Right lobe of liver (tissue), 6 donors: ENCODE measurements at regions not wholly inside any gene's neighbourhood (a gene's known extent, or its start where the extent isn't known, plus 50 kb on each side); places are given as distances from the start of the nearest gene placed in this dataset.

ENCODE experiments used
- ATAC-seq, 4 donors: fragments of 200-7000 bp; cut with Tn5 transposase; one replicate each; pipeline ENCODE4 v1.9.1; 2020; ENCODE audit warnings: mild to moderate bottlenecking in 4 of 4, moderate library complexity in 4 of 4
- DNase-seq, 3 donors: peaks; one replicate each; pipeline ENCODE4 v3.0.0-alpha.2; 2020
- H3K27ac ChIP-seq, 3 donors: fragments of 200-600 bp; one replicate each; pipeline ENCODE4 v1.8.0; 2022
- H3K27me3 ChIP-seq, 2 donors: fragments of 200-600 bp; one replicate each; pipeline ENCODE4 v1.8.0; 2022
- H3K36me3 ChIP-seq, 4 donors: fragments of 200-600 bp; sonication (generic) in 1 of 4; one replicate each; pipeline versions ENCODE4 v1.5.1 to v1.8.0; 2017 to 2022; ENCODE audit warnings: control low read depth in 1 of 4
- H3K4me1 ChIP-seq, 4 donors: fragments of 200-600 bp; sonication (generic) in 1 of 4; one replicate each; pipeline versions ENCODE4 v1.5.1 to v1.8.0; 2017 to 2022; ENCODE audit warnings: control low read depth in 1 of 4
- H3K4me3 ChIP-seq, 3 donors: fragments of 200-600 bp; one replicate each; pipeline ENCODE4 v1.8.0; 2022
- H3K9me3 ChIP-seq, 4 donors: fragments of 200-600 bp; sonication (generic) in 1 of 4; one replicate each; pipeline versions ENCODE4 v1.5.1 to v1.8.0; 2017 to 2022; ENCODE audit warnings: control low read depth in 1 of 4
- POLR2A ChIP-seq: fragments of 450-650 bp; IDR thresholded peaks from one replicate; pipeline ENCODE4 v1.6.1; 2017; ENCODE audit warnings: antibody characterized with exemption, mild to moderate bottlenecking
- WGBS: methylation state at CpG from one replicate; pipeline ENCODE4 v1.1.6; 2018; ENCODE audit warnings: low coverage, low lambda C conversion rate; ENCODE audit not compliant: insufficient coverage; ENCODE audit errors: missing lambda C conversion rate; 5-methylcytosine and 5-hydroxymethylcytosine counted together
- intact Hi-C, 2 donors: fragments of 100-400 bp; cut with DNase I; formaldehyde crosslinking; loops; one replicate each; pipeline versions ENCODE4 v1.11.2 to v1.14.1; 2022
- TF ChIP-seq, protein P1 (sequence below), 4 donors: fragments of 200-600 bp in 3 of 4; fragments of 450-650 bp in 1 of 4; IDR thresholded peaks; one replicate each; pipeline versions ENCODE4 v1.5.1 to v1.8.0; 2016 to 2022; ENCODE audit warnings: antibody characterized with exemption in 4 of 4, mild to moderate bottlenecking in 2 of 4
- donor health status: DM: no; HTN: yes; CAD: no.
- donor health status: DM: no; HTN: no; CAD: no.
- donor health status: DM: no; HTN: no; CAD: no.
- donor health status: DM: no; HTN: yes; CAD: no.
- donor health status: DM: no; HTN: yes; CAD: no.

DNA sequence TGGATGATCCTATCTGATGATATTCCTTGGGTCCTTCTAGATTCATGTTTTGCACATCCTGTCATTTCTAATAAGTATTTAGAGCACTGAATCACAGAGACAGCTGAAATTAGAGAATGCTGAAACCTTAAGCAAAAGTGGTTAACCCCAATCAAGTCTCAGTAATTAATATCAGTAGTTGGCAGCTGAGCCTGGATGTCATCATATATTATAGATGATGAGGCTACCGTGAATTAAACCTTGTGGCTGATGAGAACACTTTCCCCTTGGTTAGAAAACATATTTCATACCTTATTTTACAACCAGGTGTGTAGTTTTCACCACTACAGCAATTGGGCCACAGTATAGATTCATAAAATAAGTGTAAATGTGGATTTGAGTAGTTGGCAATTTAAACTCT lies 499.0 kb downstream of the PDGFC start:
- H3K36me3 ChIP-seq = no peaks in the 10 kb centered on the region
- no peak for TF ChIP-seq POLR2A
- TF ChIP-seq, protein P1, sequence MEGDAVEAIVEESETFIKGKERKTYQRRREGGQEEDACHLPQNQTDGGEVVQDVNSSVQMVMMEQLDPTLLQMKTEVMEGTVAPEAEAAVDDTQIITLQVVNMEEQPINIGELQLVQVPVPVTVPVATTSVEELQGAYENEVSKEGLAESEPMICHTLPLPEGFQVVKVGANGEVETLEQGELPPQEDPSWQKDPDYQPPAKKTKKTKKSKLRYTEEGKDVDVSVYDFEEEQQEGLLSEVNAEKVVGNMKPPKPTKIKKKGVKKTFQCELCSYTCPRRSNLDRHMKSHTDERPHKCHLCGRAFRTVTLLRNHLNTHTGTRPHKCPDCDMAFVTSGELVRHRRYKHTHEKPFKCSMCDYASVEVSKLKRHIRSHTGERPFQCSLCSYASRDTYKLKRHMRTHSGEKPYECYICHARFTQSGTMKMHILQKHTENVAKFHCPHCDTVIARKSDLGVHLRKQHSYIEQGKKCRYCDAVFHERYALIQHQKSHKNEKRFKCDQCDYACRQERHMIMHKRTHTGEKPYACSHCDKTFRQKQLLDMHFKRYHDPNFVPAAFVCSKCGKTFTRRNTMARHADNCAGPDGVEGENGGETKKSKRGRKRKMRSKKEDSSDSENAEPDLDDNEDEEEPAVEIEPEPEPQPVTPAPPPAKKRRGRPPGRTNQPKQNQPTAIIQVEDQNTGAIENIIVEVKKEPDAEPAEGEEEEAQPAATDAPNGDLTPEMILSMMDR (IDR thresholded peaks at IDR 0.05) = no peak
- H3K4me3 ChIP-seq = no peak overlapping the region
- ATAC-seq = no peak
- no peak overlapping the region for H3K27ac ChIP-seq
- WGBS = 57% methylated on average over 1 of the region's 1 CpG
- intact Hi-C loops = no loop called here
- no peaks in the 10 kb centered on the region for H3K9me3 ChIP-seq
- H3K4me1 ChIP-seq = no peaks in the 10 kb centered on the region
- DNase-seq = no peak
- H3K27me3 ChIP-seq = no peaks in the 10 kb centered on the region

DNA sequence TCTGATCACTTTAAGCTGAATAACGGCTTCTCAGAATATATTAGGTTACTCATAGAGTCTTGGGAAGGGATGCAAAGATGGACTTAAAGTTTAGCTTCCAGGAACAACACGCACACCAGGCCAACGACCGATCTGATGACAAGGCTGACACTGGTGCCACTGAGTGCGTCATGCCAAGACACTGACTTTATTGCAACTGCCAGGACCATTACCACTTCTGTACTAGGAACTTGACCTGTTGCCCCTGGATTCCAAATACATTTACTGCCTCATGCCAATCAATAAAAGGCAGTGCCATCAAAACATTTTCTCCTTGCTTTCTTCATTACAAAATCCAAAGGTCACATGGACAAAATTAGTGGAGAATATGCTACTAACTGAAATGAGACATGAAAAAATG lies 505.9 kb upstream of the CTSO start:
- no peak overlapping the region for H3K27ac ChIP-seq
- DNase-seq = peak in 2 of 3 donors; percentile 24 to 54
- no peak overlapping the region for H3K4me3 ChIP-seq
- TF ChIP-seq POLR2A = no peak
- TF ChIP-seq, protein P1 (IDR thresholded peaks at IDR 0.05) = no peak
- H3K27me3 ChIP-seq = no peaks in the 10 kb centered on the region
- ATAC-seq = peak; percentile 40 to 73 (median 66)
- peaks cover 0 to 8% (median 0%) of the 10 kb centered on the region in 4 donors for H3K4me1 ChIP-seq
- WGBS = 46% methylated on average over 5 of the region's 5 CpGs
- intact Hi-C loops = no loop called here
- H3K9me3 ChIP-seq = no peaks in the 10 kb centered on the region
- H3K36me3 ChIP-seq = no peaks in the 10 kb centered on the region

DNA sequence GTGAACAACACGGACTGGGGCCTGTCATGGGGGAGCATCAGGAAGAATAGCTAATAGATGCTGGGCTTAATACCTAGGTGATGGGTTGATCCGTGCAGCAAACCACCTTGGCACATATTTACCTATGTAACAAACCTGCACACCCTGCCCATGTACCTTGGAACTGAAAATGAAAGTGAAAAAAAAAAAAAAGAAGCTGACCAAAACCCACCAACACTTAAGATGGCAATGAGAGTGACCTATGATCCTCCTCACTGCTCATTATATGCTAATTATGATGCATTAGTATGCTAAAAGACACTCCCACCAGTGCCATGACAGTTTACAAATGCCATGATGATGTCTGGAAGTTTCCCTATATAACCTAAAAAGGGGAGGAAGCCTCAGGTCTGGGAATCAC lies 503.2 kb upstream of the CTSO start:
- no peak for ATAC-seq
- 46% methylated on average over 2 of the region's 2 CpGs for WGBS
- intact Hi-C loops = no loop called here
- no peak for DNase-seq
- Histone ChIP-seq H3K9me3 (no peaks in the 10 kb centered on the region), H3K27ac (no peak overlapping the region), H3K4me3 (no peak overlapping the region), H3K4me1 (peaks cover 0 to 8% (median 0%) of the 10 kb centered on the region in 4 donors), H3K36me3 (no peaks in the 10 kb centered on the region), H3K27me3 (no peaks in the 10 kb centered on the region)
- TF ChIP-seq, protein P1 (IDR thresholded peaks at IDR 0.05) = no peak
- no peak for TF ChIP-seq POLR2A

DNA sequence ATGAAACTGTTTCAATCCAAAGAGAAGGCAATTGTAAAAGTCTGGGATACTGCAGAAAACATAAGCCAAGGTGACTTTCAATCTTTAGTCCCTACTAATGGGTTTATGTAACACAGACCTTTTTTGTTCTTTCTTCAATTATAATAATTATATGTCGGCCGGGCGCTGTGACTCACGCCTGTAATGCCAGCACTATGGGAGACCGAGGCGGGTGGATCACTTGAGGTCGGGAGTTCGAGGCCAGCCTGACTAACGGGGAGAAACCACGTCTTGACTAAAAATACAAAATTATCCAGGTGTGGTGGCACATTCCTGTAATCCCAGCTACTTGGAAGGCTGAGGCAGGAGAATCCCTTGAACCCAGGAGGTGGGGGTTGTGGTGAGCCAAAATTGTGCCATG lies 489.8 kb upstream of the CTSO start:
- 81% methylated on average over 10 of the region's 10 CpGs for WGBS
- no peaks in the 10 kb centered on the region for H3K36me3 ChIP-seq
- no peaks in the 10 kb centered on the region for H3K27me3 ChIP-seq
- H3K4me3 ChIP-seq = no peak overlapping the region
- ATAC-seq = no peak
- DNase-seq = no peak
- H3K27ac ChIP-seq = no peak overlapping the region
- H3K4me1 ChIP-seq = no peaks in the 10 kb centered on the region
- TF ChIP-seq, protein P1 (IDR thresholded peaks at IDR 0.05) = no peak
- no peak for TF ChIP-seq POLR2A
- intact Hi-C loops = no loop called here
- H3K9me3 ChIP-seq = no peaks in the 10 kb centered on the region

DNA sequence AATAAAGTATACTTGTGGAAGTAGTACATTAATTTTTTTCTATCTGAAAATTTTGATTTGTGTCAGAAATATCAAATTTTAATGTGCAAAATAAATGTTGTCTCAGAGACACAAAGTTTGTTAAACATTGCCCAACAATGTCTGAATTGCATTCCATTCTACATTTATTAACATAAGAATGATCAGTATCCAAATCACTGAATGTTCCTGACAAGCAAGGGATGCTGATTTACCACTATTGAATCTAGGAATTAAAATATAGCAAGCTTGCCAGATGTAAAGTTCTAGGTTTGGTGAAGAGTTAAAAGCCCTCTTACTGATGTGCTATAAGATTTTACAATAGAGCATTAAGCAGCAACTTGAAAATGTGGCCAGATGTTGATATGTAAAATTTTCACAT lies 489.2 kb upstream of the CTSO start:
- H3K4me3 ChIP-seq = no peak overlapping the region
- ATAC-seq (no peak), DNase-seq (no peak)
- H3K27me3 ChIP-seq = no peaks in the 10 kb centered on the region
- H3K27ac ChIP-seq = no peak overlapping the region
- TF ChIP-seq POLR2A = no peak
- intact Hi-C loops = no loop called here
- no peaks in the 10 kb centered on the region for H3K9me3 ChIP-seq
- H3K4me1 ChIP-seq = no peaks in the 10 kb centered on the region
- H3K36me3 ChIP-seq = no peaks in the 10 kb centered on the region
